GM10266 (cell line): ENCODE measurements at regions not wholly inside any gene's neighbourhood (a gene's known extent, or its start where the extent isn't known, plus 50 kb on each side); places are given as distances from the start of the nearest gene placed in this dataset.

ENCODE experiments used
- DNase-seq: peaks from one replicate; pipeline ENCODE4 v3.0.0; 2012; ENCODE audit errors: extremely low spot score
- TF ChIP-seq, protein P1 (sequence below): IDR thresholded peaks from 2 replicates; pipeline ENCODE4 v1.5.1; 2012; ENCODE audit warnings: mild to moderate bottlenecking, low read depth; ENCODE audit not compliant: control insufficient read depth, insufficient read depth; ENCODE audit errors: missing control alignments

DNA sequence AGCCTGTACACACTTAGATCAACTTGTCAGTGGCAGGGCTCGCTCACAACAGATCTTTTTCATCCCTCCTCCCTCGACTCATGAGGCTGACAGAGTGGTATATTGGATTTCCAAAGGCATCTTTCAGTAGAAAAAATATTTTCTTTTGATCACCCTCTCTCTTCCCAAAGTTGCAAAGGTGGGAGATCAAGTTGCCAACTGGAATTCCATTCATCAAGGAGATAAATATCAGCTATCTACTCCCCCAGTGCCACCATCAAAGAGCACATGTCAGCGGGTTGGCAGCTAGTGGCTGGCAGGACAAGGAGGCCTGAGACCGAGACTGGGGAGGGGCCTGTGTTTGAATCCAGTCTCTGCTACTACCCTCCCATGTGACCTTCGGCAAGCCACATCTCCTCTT lies 539.7 kb upstream of the CDH11 start:
- TF ChIP-seq, protein P1, sequence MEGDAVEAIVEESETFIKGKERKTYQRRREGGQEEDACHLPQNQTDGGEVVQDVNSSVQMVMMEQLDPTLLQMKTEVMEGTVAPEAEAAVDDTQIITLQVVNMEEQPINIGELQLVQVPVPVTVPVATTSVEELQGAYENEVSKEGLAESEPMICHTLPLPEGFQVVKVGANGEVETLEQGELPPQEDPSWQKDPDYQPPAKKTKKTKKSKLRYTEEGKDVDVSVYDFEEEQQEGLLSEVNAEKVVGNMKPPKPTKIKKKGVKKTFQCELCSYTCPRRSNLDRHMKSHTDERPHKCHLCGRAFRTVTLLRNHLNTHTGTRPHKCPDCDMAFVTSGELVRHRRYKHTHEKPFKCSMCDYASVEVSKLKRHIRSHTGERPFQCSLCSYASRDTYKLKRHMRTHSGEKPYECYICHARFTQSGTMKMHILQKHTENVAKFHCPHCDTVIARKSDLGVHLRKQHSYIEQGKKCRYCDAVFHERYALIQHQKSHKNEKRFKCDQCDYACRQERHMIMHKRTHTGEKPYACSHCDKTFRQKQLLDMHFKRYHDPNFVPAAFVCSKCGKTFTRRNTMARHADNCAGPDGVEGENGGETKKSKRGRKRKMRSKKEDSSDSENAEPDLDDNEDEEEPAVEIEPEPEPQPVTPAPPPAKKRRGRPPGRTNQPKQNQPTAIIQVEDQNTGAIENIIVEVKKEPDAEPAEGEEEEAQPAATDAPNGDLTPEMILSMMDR = no peak
- no peak for DNase-seq

DNA sequence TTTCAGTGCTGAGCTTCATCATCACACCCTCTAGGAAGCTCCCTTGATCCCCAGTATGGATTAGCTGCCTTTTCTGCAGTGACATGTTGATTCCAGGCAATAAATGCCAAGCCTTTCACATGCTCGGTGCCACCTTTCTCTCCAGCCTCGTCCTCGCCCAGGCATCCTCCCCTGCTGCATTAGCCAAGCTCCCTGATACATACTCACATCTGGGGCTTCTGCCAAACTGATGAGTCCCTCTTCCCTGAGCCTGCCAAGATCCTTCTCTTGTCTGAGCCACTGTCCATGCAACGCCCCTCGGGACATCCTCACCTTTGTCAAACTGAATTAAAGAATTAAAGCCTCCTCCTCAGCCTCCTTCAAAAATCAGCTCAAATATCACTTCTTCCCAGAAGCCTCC lies 538.5 kb upstream of the CDH11 start:
- TF ChIP-seq, protein P1 = no peak
- DNase-seq = no peak

DNA sequence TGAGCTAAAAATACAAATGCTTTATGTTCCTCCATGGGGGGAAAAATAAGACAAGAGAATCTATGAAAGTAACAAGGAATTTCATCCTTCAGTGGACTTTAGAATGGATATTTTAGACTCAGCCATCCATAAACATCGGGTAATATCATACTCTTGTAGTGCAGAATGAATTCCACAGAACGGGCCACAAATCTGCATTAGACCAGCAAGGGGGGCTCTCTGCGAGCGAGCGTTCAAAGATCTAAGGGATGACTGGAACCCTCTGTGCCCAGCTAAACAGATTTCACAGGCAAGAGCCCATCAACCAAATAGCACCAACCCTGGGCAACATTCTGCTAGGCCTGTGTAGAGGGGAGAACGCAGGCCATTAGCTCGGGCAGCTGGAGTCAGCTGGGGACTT lies 537.9 kb upstream of the CDH11 start:
- TF ChIP-seq, protein P1 = no peak
- DNase-seq = no peak

DNA sequence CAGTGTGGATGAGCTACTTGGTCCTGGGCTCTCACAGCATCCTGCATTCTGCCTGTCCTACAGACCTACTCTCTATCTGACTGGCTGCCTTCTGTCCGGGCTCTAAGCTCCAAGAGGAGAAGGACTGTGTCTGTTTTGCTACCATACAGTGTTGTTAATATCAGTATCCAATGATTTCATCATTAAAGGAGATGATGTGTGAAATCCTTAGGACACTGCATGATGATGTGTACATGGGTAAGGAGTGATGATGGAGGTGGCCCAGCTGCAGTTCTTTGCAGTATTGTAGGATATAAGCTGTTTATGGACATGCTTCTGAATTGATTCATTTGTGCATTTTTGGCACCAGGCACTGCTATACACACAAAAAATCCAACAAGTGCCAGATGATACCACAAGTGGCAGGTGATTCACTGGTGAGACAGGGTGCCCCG lies 536.9 kb upstream of the CDH11 start:
- no peak for DNase-seq
- TF ChIP-seq, protein P1 = no peak

DNA sequence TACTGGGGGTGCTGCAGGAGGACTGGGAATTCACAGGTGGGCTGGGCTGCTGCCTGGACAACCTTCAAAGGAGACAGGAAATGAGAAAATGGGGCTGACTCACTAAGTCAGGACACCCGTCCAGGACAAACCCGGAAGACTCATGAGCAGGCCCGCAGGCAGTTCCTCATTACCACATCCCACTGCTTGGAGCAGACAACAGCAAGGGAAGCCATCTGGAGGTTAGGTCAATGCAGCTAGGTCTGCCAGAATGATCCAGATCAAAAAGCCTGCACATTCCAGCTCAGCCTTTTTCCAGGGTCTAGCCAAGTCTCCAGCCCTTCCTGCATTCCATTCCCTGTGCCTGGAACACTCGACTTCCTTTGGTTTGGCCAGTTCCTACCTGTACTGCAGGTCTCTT lies 536.5 kb upstream of the CDH11 start:
- DNase-seq = no peak

DNA sequence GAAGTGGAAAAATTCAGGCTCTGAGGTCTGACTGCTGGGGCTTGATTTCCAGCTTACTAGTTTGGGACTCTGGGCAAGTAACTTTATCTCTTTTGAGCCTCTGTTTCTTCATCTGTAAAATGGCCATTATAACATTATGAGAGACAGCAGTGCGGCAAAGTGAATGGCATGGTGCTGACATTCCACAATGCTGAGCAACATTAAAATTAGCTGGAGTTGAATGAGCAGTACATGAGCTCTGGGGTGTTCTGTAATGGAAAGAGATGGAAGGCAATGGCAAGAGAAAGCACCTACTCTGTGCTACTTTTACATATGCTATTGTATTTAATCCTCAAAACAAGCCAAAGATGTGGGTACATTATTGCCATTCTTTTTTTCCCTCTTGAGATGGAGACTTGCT lies 535.7 kb upstream of the CDH11 start:
- TF ChIP-seq, protein P1 = no peak
- DNase-seq = no peak

More for the DNA sequence above, 536.5 kb upstream of the CDH11 start:
- TF ChIP-seq, protein P1 = no peak

DNA sequence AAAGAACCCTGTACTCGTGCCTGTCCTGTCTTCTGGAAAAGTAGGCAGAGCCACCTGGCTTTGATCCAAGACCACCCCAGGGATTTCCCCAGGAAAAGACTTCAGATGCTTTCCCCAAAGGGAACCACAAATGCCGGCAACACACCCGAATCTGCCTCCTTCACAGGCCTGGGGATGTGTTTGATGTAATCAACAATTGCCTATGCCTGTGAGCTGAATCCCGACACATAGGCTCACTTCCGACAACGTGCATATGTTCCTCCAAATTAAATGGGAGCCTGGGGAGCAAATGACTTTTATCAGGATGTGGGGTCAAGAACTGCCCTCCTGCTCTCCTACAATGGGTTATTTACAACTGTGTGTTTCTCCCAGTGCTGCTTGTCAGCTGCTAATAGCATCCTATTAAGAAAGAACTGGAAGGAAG lies 535.2 kb upstream of the CDH11 start:
- TF ChIP-seq, protein P1 = no peak
- DNase-seq = no peak

DNA sequence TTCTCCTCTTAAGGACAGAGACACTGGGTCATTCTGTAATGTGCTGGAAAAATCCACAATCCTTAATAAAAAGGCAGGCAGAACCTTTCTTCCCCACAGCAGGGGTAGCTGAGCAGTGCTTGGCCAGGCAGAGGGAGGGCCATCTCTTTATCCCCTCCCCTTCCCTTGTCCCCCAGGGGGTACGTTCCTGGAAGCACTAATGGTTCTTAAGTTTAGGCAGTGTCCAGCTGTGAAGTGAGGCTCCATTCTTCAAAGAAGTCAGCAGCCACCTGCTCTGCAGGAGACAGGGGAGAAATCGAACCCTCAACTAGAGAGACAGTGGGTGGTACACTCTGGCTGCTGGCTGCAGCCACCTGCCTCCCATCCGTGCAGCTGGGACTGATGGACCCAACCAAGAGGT lies 533.9 kb upstream of the CDH11 start:
- TF ChIP-seq, protein P1 = no peak
- DNase-seq = no peak
